ENCODE measurements at regions not wholly inside any gene's neighbourhood (a gene's known extent, or its start where the extent isn't known, plus 50 kb on each side); places are given as distances from the start of the nearest gene placed in this dataset.
"Not testable (repeated sequence)": the region's sequence is repeated elsewhere in the genome, so short reads cannot be mapped to it uniquely, and the experiment has no call there.

DNA sequence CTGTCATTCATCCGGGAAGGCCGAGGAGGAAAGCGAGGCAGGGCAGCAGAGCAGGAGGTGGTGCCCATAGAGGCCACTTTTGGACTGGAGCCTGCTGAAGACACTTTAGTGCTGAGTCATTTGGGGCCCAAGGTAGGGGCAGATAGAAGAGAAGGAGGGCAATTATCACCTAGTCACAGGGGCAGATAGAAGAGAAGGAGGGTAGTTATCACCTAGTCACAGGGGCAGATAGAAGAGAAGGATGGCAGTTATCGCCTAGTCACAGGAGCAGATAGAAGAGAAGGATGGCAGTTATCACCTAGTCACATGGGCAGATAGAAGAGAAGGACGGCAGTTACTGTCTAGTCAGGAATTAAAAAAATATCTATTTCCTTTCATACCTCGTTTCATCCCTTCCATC lies 1372.6 kb downstream of the FOXD4L5 start:
- DNase-seq (ENCODE audit: low read depth) = not testable (repeated sequence)

DNA sequence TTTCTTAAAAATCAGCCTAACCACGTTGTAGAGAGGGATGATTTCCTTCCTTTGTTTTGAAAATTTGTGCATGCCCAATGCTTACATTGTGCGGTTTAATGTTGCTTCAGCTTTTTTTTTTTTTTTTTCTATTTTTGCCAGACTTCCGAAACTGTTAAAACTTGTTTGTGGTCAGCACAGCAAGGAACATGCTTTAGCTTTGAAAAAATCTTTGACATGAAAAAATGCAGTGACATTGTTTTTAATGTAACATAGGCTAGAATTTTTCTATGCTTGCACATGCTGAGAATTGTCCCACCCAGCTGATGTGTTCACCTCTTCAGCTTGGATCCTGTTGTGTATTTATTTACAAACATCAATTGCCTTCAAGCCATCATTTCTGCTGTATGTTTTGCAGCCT lies 1375.9 kb downstream of the FOXD4L5 start:
- DNase-seq (ENCODE audit: low read depth) = not testable (repeated sequence)

GRCh38 chr9:63899637-63900190 lies 1385.3 kb downstream of the FOXD4L5 start:
- DNase-seq (ENCODE audit: low read depth) = not testable (repeated sequence)

DNA sequence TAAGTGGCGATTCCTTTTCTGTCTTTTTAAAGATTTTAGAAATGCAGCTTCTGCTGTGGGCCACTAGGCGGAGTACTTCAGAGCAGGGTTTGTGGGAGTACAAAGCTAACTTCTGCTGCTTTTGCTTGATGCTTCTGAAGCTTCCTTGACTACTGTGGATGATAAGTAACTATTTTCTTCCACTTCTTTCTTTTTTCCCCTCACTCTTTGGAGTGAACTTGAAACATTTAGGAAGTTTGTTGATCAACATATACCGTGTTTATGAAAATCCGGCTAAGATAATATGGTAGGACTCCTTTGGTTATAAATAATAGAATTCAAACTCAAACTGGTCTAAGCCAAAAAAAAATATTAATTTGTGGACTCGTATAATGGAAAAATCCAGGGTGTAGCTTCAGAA lies 1403.6 kb downstream of the FOXD4L5 start:
- DNase-seq (ENCODE audit: low read depth) = not testable (repeated sequence)

GRCh38 chr9:63876380-63876779 lies 1408.6 kb downstream of the FOXD4L5 start:
- DNase-seq (ENCODE audit: low read depth) = not testable (repeated sequence)

DNA sequence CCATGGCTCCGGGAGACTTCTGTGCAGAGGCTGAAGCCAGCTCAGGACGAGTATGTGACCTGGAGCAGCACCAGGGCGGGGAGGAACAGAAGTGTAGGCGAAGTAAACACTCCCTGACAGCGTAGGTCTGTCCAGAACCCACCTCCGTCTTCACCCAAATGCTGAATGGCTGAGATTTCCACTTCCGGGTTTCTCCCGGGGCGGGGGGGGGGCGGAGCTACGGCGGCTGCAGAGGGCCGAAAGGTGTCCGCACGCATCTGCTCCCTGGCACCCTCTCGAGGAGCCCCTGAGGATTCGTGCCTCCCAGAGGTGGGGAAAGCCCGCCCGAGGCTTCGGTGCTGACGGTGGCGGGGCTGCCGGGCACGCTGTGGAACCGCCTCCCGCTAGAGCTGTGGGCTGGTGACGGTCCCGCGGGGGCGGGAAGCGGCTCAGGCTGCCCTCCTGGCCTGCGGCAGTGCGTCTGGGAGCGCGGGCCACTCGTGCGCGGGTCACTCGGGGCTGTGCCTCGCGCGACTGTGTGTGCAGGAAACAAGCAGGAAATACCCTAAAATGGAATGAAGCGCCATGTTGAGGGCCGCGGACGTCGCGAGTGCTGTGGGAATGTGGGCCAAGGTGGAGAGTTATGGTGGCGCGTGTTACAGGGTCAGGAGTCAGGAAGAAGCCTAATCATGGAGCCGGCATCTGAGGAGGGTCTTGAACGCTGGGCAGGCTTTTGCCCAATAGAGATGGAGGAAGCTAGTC lies 1425.4 kb downstream of the FOXD4L5 start:
- DNase-seq (ENCODE audit: low read depth) = no peak

- not testable (repeated sequence) for DNase-seq (ENCODE audit: low read depth)
Measured at GRCh38 chr9:63859090-63859474, 1425.9 kb downstream of the FOXD4L5 start.

DNA sequence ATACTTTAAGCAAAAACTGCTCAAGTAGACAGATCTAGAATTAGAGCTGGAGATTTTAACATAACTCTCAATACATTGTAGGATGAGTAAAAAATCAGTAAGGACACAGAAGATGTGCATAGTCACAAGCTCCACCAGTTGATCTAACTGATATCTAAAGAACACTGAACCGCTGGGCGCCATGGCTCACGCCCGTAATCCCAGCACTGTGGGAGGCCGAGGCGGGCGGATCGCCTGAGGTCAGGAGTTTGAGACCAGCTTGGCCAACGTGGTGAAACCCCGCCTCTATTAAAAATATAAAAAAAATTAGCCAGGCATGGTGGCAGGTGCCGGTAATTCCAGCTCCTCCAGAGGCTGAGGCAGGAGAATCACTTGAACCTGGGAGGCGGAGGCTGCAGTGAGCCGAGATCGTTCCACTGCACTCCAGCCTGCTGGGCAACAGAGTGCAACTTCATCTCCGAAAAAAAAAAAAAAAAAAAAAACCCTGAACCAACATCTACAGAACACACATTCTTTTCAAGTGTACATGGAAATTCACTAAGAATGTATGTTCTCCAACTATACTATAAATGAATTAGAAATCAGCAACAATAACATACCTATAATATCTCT lies 1431.8 kb downstream of the FOXD4L5 start:
- not testable (repeated sequence) for DNase-seq (ENCODE audit: low read depth)

DNA sequence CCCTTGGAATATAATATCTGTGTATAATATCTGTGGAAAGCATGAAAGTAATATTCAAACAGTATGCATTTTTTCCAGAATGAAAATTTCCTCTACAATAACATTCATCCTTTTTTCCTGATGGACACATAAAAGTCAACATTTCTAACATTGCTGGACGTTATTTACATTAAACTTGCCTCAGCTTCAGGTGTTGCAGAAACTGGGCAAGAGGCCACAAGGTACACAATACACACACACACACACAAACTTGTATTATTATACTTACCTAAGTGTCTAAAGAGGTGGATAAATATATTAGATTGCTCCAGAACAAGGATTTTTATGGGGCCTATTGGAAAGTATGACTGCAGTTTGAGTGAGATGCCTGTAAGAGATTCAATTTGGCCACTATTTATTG lies 1460.2 kb downstream of the FOXD4L5 start:
- DNase-seq (ENCODE audit: low read depth) = not testable (repeated sequence)

DNA sequence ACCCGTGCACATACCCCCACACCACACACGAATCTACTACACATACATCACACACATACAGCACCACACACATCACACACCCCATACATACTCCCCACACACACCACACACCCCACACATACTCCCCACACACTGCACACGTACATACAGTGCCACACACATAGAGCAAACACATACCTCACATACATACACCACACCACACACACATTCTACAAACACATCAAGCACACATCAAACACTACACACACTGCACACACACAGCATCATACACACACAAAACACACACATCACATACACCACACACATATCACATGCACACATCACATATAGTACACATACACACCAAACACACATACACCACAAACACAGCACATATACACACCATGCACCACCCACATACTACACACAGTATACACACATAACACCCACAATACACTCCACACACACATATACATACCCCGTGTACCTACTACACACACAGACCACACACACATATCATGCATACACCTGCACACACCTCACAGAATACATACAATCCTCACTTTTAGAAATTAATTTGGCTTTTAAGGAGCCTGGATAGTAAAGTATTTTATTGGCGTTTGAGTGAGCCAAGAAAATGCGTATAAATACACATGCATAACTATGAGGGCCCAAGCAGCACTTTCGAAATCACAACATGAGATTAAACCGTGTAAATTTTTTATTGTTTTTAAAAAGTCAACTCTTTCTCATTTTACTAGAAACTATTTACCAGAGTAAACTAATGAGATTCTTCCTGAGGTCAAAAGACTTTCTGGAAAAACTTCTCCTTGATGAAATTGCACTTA lies 1461.4 kb downstream of the FOXD4L5 start:
- not testable (repeated sequence) for DNase-seq (ENCODE audit: low read depth)

GRCh38 chr9:63822615-63823374 lies 1462.2 kb downstream of the FOXD4L5 start:
- DNase-seq (ENCODE audit: low read depth) = not testable (repeated sequence)

GRCh38 chr9:63821293-63821692 lies 1463.7 kb downstream of the FOXD4L5 start:
- DNase-seq (ENCODE audit: low read depth) = not testable (repeated sequence)

GRCh38 chr9:63820882-63821281 lies 1464.1 kb downstream of the FOXD4L5 start:
- DNase-seq (ENCODE audit: low read depth) = not testable (repeated sequence)

- not testable (repeated sequence) for DNase-seq (ENCODE audit: low read depth)
Measured at GRCh38 chr9:63820383-63820782, 1464.6 kb downstream of the FOXD4L5 start.

GRCh38 chr9:63817622-63818518 lies 1467.1 kb downstream of the FOXD4L5 start:
- peak; percentile 31 for DNase-seq (ENCODE audit: low read depth)

DNA sequence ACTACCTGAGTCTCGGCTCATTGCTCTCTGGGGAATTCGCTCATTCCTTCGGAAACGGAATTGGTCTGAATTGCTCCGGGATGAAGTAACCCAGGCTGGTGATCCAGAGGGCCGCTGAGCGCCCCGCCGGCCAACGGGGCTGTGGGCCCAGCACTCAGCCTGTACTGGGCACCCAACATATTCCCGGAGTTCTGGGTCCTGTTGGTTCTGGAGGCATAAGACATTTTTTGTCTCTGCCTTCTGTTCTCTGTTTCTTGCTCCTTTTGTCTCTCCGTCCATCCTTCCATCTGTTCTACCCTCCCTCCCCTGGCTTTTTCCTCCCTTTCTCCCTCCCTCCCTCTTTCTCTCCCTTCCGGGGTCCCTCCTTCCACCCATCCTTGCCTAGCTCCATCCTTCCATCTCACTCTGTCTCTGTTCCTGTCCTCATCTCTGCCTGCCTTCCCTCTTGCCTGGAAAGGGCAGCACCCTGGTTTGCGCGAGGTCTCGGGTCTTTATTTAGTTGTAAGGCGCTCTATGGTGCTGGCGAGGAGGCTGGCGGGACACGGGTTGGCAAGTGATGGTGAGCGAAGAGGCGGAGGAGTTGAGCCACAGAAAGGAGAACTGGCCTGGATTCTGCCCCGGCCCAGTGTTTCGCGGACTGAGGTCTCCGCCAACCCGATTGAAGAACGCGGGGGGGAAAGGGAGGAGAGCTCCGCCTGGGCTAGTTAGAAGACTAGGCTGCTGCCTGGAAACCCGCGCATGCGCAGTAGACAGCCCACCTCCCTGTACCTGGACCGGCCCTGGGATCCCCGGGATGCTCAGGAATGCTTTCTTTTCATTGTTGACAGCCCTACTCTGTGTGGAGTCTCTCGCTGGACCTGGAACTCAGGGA lies 1468.0 kb downstream of the FOXD4L5 start:
- DNase-seq (ENCODE audit: low read depth) = peak; percentile 46

GRCh38 chr9:63814970-63815669 lies 1469.9 kb downstream of the FOXD4L5 start:
- not testable (repeated sequence) for DNase-seq (ENCODE audit: low read depth)

DNA sequence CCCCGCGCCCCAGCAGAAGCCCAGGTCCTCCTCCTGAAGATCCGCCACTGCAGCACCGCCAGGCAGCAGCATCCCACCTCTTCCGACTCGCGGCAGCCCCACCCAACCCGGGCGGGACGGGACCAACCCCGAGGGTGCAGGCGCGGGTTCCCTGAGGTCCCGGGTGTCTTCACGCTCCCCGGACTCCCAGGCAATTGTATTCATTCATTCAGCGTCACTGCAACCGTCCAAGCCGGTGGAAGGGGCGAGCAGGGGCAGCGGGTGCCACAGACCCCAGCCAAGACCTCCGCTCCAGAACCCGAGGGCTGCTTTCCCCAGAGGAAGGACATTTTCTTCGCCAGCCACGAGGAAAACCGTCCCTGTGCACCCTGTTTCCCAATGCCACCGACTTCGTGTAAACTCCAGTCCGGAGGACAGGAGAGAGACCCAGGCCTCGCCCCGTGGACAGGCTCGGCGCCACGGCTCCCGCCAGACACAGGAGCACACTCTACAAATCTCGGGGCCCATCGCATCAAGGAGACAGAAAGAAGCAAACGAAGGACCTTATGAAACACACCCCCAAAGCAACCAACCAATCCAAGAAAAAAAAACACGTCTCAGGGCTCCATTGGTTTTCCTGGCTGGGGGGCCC lies 1471.5 kb downstream of the FOXD4L5 start:
- DNase-seq (ENCODE audit: low read depth) = not testable (repeated sequence)
